ENCODE measurements at regions not wholly inside any gene's neighbourhood (a gene's known extent, or its start where the extent isn't known, plus 50 kb on each side); places are given as distances from the start of the nearest gene placed in this dataset.

DNA sequence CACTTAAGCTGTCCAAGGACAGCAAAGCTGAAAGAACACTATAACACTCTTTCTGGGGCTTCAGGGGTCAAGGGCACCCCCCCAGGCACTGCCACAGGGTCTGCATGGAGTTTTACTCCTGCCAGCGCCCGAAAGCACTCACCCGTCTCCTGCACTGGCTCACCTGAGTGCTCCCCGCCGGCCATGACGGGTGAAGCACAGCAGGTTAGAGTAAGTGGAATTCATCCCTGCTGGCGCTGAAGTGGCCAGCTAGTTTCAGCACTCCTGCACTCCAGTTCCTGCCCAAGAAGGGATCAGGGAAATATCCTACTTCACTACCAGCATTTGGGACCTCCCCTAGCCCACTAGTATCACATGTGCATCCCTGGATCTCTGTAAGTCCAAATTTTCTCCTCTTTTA, 516.0 kb downstream of the ZNF608 start:
- no peak for DNase-seq
- intact Hi-C loops (cut with DNase I; ENCODE audit: low total_unique reads), result no loop called here
- H3K4me1 ChIP-seq, result peaks cover 0 to 17% (median 0%) of the 10 kb centered on the region in 6 donors
- H3K27me3 ChIP-seq (replicated peaks in 1 of 7), result no peaks in the 10 kb centered on the region
- no peaks in the 10 kb centered on the region for H3K36me3 ChIP-seq
- 76 to 93% (median 82%) methylated on average over 7 of the region's 7 CpGs for WGBS, 5 donors
- TF ChIP-seq CTCF (IDR thresholded peaks at IDR 0.05 in 8 of 11, conservative IDR thresholded peaks at IDR 0.05 in 3 of 11) (no peak), POLR2A (IDR thresholded peaks at IDR 0.05) (no peak), POLR2AphosphoS5 (IDR thresholded peaks at IDR 0.05) (no peak)
- H3K4me3 ChIP-seq, result no peak overlapping the region
- peaks cover 0 to 6% (median 0%) of the 10 kb centered on the region in 8 donors for H3K9me3 ChIP-seq
- no peak overlapping the region for H3K27ac ChIP-seq

DNA sequence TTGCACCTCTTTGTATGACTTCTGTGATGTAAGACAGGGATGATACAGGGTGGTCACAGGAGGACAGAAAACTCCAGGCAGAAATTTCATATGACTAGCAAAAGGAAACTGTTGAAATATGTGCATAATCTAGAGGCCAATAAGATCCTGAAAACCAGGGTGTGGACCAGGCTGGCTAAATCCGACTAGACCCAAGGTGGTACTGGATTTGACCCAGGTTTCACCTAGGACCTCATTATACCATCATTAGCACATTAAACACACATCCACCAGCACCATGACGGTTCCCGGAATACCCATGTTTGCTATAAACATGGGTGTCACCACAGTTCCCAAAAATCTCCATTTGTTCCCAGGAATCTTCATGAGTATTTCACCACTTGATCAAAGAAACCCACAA, 517.1 kb downstream of the ZNF608 start:
- no peak overlapping the region for H3K27ac ChIP-seq
- H3K4me1 ChIP-seq, result peaks cover 0 to 17% (median 0%) of the 10 kb centered on the region in 6 donors
- 83 to 97% (median 95%) methylated on average over 3 of the region's 3 CpGs for WGBS, 5 donors
- no peaks in the 10 kb centered on the region for H3K27me3 ChIP-seq (replicated peaks in 1 of 7)
- TF ChIP-seq POLR2AphosphoS5 (IDR thresholded peaks at IDR 0.05) (no peak), CTCF (IDR thresholded peaks at IDR 0.05 in 8 of 11, conservative IDR thresholded peaks at IDR 0.05 in 3 of 11) (no peak), POLR2A (IDR thresholded peaks at IDR 0.05) (no peak)
- H3K36me3 ChIP-seq, result no peaks in the 10 kb centered on the region
- peaks cover 0 to 6% (median 0%) of the 10 kb centered on the region in 8 donors for H3K9me3 ChIP-seq
- no peak for DNase-seq
- H3K4me3 ChIP-seq, result no peak overlapping the region
- intact Hi-C loops (cut with DNase I; ENCODE audit: low total_unique reads), result no loop called here

DNA sequence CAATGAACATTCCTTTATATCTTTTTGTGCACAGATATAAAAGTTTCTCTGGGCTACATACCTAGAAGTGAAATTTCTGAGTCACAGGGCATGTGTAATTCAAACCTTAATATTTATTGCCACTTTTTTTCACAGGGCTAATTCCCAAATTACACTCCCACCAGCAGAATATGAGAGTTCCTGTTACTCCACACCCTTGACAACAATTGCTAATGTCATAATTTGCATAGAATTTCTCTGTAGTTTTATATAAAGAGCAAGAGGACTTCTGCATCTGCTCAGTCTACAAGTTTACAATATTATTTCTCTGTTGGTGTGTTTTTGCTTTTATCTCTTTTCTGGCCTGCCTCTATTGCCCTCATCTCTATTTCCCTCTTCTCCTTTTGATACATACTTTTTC, 518.5 kb downstream of the ZNF608 start:
- DNase-seq, result no peak
- Histone ChIP-seq H3K27ac (no peak overlapping the region), H3K9me3 (peaks cover 0 to 6% (median 0%) of the 10 kb centered on the region in 8 donors), H3K4me3 (no peak overlapping the region), H3K4me1 (peaks cover 0 to 17% (median 0%) of the 10 kb centered on the region in 6 donors), H3K36me3 (no peaks in the 10 kb centered on the region), H3K27me3 (replicated peaks in 1 of 7) (no peaks in the 10 kb centered on the region)
- intact Hi-C loops (cut with DNase I; ENCODE audit: low total_unique reads), result no loop called here
- TF ChIP-seq CTCF (IDR thresholded peaks at IDR 0.05 in 8 of 11, conservative IDR thresholded peaks at IDR 0.05 in 3 of 11), result no peak

DNA sequence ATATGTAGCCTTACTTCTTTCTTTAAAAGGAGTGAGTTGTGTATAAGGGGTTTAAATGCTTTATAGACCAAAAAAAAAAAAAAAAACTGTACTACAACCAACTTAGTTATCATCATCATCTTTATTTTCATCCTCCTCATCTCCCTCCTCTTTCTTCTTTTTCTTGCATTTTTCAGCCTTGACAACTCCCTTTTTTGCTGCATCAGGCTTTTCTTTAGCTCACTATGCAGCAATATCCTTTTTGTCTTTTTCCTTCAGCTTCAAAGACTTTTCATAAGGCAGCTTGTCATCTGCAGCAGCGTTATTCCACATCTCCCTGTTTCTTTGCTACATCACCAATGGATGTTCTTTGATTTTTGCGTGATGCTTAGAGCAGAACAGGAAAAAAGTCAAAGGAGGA, 526.0 kb downstream of the ZNF608 start:
- Histone ChIP-seq H3K36me3 (no peaks in the 10 kb centered on the region), H3K4me3 (no peak overlapping the region), H3K4me1 (no peaks in the 10 kb centered on the region), H3K9me3 (peaks cover 0 to 6% (median 0%) of the 10 kb centered on the region in 8 donors), H3K27ac (no peak overlapping the region), H3K27me3 (replicated peaks in 1 of 7) (no peaks in the 10 kb centered on the region)
- DNase-seq, result no peak
- TF ChIP-seq CTCF (IDR thresholded peaks at IDR 0.05 in 8 of 11, conservative IDR thresholded peaks at IDR 0.05 in 3 of 11), result no peak
- TF ChIP-seq POLR2A (IDR thresholded peaks at IDR 0.05), result no peak
- 69 to 95% (median 74%) methylated on average over 2 of the region's 2 CpGs for WGBS, 5 donors
- intact Hi-C loops (cut with DNase I; ENCODE audit: low total_unique reads), result no loop called here

Data from spleen (tissue), 11 donors.